ENCODE measurements at regions not wholly inside any gene's neighbourhood (a gene's known extent, or its start where the extent isn't known, plus 50 kb on each side); places are given as distances from the start of the nearest gene placed in this dataset.

GRCh38 chr12:115456946-115457689 lies 773.1 kb upstream of the TBX3 start:
- no peak for TF ChIP-seq CTCF (IDR thresholded peaks at IDR 0.05 in 4 of 5, conservative IDR thresholded peaks at IDR 0.05 in 1 of 5)
- no peak for TF ChIP-seq POLR2A (IDR thresholded peaks at IDR 0.05)

All from gastrocnemius medialis (tissue), 4 donors.